Spleen (tissue), 11 donors: ENCODE measurements at regions not wholly inside any gene's neighbourhood (a gene's known extent, or its start where the extent isn't known, plus 50 kb on each side); places are given as distances from the start of the nearest gene placed in this dataset.

Experiments used
- DNase-seq: peaks from one replicate; pipeline ENCODE4 v3.0.0-alpha.2; 2020
- H3K27ac ChIP-seq, 8 donors: fragments of 200-600 bp; sonication (generic) in 7 of 8; 1 replicate in 4 of 8; 2 replicates in 4 of 8; pipeline versions ENCODE4 v1.5.0 to v1.8.0; 2016 to 2021; ENCODE audit warnings: inconsistent platforms in 4 of 8, mild to moderate bottlenecking in 4 of 8, moderate library complexity in 1 of 8
- H3K27me3 ChIP-seq, 7 donors: fragments of 200-600 bp; sonication (generic) in 6 of 7; replicated peaks in 1 of 7; 1 replicate in 4 of 7; 2 replicates in 3 of 7; pipeline versions ENCODE4 v1.5.0 to v1.8.0; 2016 to 2021; ENCODE audit warnings: inconsistent platforms in 3 of 7, mild to moderate bottlenecking in 1 of 7
- H3K36me3 ChIP-seq, 6 donors: fragments of 200-600 bp; sonication (generic) in 5 of 6; 1 replicate in 4 of 6; 2 replicates in 2 of 6; pipeline versions ENCODE4 v1.5.0 to v1.8.0; 2016 to 2021; ENCODE audit warnings: inconsistent platforms in 2 of 6
- H3K4me1 ChIP-seq, 6 donors: fragments of 200-600 bp; sonication (generic) in 5 of 6; 1 replicate in 3 of 6; 2 replicates in 3 of 6; pipeline versions ENCODE4 v1.5.0 to v1.8.0; 2016 to 2021; ENCODE audit warnings: inconsistent platforms in 3 of 6
- H3K4me3 ChIP-seq, 8 donors: fragments of 200-600 bp; sonication (generic) in 7 of 8; 1 replicate in 4 of 8; 2 replicates in 4 of 8; pipeline versions ENCODE4 v1.5.0 to v1.8.0; 2016 to 2021; ENCODE audit warnings: inconsistent platforms in 4 of 8, mild to moderate bottlenecking in 4 of 8, moderate library complexity in 2 of 8
- H3K9me3 ChIP-seq, 8 donors: fragments of 200-600 bp; sonication (generic) in 7 of 8; 1 replicate in 4 of 8; 2 replicates in 4 of 8; pipeline versions ENCODE4 v1.5.0 to v1.8.0; 2016 to 2021; ENCODE audit warnings: inconsistent platforms in 4 of 8
- CTCF ChIP-seq, 11 experiments: fragments of 200-600 bp in 7 of 11; fragments of 450-650 bp in 4 of 11; sonication (generic) in 4 of 11; IDR thresholded peaks in 8 of 11; conservative IDR thresholded peaks in 3 of 11; 1 replicate in 7 of 11; 2 replicates in 4 of 11; pipeline versions ENCODE4 v1.4.0 to v1.8.0; 2016 to 2021; ENCODE audit warnings: antibody characterized with exemption in 11 of 11, inconsistent platforms in 4 of 11, mild to moderate bottlenecking in 1 of 11
- POLR2A ChIP-seq, 3 donors: fragments of 450-650 bp; IDR thresholded peaks; one replicate each; pipeline ENCODE4 v1.5.1; 2017; ENCODE audit warnings: antibody characterized with exemption in 3 of 3, mild to moderate bottlenecking in 1 of 3
- POLR2AphosphoS5 ChIP-seq, 3 donors: sonication (generic); formaldehyde crosslinking; IDR thresholded peaks; one replicate each; pipeline ENCODE4 v1.5.1; 2017; ENCODE audit warnings: antibody characterized with exemption in 3 of 3
- WGBS, 5 donors: extraction: QIAGEN DNeasy Blood & Tissue Kit in 3 of 5; methylation state at CpG; one replicate each; pipeline versions ENCODE4 v1.1.5 to v1.1.7; 2013 to 2018; 5-methylcytosine and 5-hydroxymethylcytosine counted together
- intact Hi-C: fragments of 100-400 bp; cut with DNase I; formaldehyde crosslinking; loops from one replicate; pipeline ENCODE4 v1.15.0; 2023; ENCODE audit warnings: low total_unique reads
- donor health status: healthy with polysubstance abuse.
- donor health status: DM: no; HTN: no; CAD: no; lungs with moderate emphysema.
- donor health status: DM: no; HTN: no; CAD: no.
- donor health status: Bipolar disorder and iron deficiency.
- donor health status: healthy.
- donor health status: DM: no; HTN: no; CAD: no.
- donor health status: DM: yes; HTN: yes; CAD: no.

GRCh38 chr10:131674130-131674529 is 226.7 kb upstream of the PPP2R2D start:
- H3K36me3 ChIP-seq = no peaks in the 10 kb centered on the region
- no peak overlapping the region for H3K27ac ChIP-seq
- peaks cover 0 to 35% (median 15%) of the 10 kb centered on the region in 8 donors for H3K9me3 ChIP-seq
- H3K27me3 ChIP-seq = peaks cover 0 to 30% (median 0%) of the 10 kb centered on the region in 7 donors
- no peaks in the 10 kb centered on the region for H3K4me1 ChIP-seq
- intact Hi-C loops = no loop called here
- peak; percentile 55 for DNase-seq
- no peak overlapping the region for H3K4me3 ChIP-seq
- 82 to 97% (median 91%) methylated on average over 9 of the region's 9 CpGs for WGBS, 5 donors
- no peak for TF ChIP-seq CTCF (IDR thresholded peaks at IDR 0.05 in 8 of 11, conservative IDR thresholded peaks at IDR 0.05 in 3 of 11)
- TF ChIP-seq POLR2AphosphoS5 (IDR thresholded peaks at IDR 0.05) = no peak
- no peak for TF ChIP-seq POLR2A (IDR thresholded peaks at IDR 0.05)

- H3K4me3 ChIP-seq = no peak overlapping the region
- H3K27ac ChIP-seq = no peak overlapping the region
- DNase-seq = no peak
- H3K36me3 ChIP-seq = no peaks in the 10 kb centered on the region
- WGBS, 5 donors = 76 to 91% (median 86%) methylated on average over 12 to 13 of the region's 13 CpGs
- H3K4me1 ChIP-seq = no peaks in the 10 kb centered on the region
- H3K27me3 ChIP-seq = peaks cover 0 to 34% (median 0%) of the 10 kb centered on the region in 7 donors
- TF ChIP-seq POLR2A (IDR thresholded peaks at IDR 0.05) (no peak), CTCF (IDR thresholded peaks at IDR 0.05 in 8 of 11, conservative IDR thresholded peaks at IDR 0.05 in 3 of 11) (no peak), POLR2AphosphoS5 (IDR thresholded peaks at IDR 0.05) (no peak)
- peaks cover 0 to 35% (median 15%) of the 10 kb centered on the region in 8 donors for H3K9me3 ChIP-seq
- intact Hi-C loops = no loop called here
These were observed 225.7 kb upstream of the PPP2R2D start for GRCh38 chr10:131675104-131675503.

GRCh38 chr10:131676046-131676799 is 224.6 kb upstream of the PPP2R2D start:
- Histone ChIP-seq H3K4me3 (no peak overlapping the region), H3K4me1 (no peaks in the 10 kb centered on the region), H3K36me3 (no peaks in the 10 kb centered on the region), H3K27me3 (peaks cover 0 to 38% (median 0%) of the 10 kb centered on the region in 7 donors), H3K27ac (no peak overlapping the region), H3K9me3 (peaks cover 0 to 29% (median 15%) of the 10 kb centered on the region in 8 donors)
- intact Hi-C loops = no loop called here
- DNase-seq = peak; percentile 49
- WGBS, 5 donors = 77 to 85% (median 84%) methylated on average over 28 of the region's 28 CpGs
- TF ChIP-seq CTCF (IDR thresholded peaks at IDR 0.05 in 8 of 11, conservative IDR thresholded peaks at IDR 0.05 in 3 of 11) (no peak), POLR2AphosphoS5 (IDR thresholded peaks at IDR 0.05) (no peak), POLR2A (IDR thresholded peaks at IDR 0.05) (no peak)

- peaks cover 0 to 43% (median 0%) of the 10 kb centered on the region in 7 donors for H3K27me3 ChIP-seq
- H3K4me3 ChIP-seq = no peak overlapping the region
- H3K36me3 ChIP-seq = no peaks in the 10 kb centered on the region
- intact Hi-C loops = no loop called here
- WGBS, 5 donors = 29 to 35% (median 30%) methylated on average over 19 of the region's 19 CpGs
- no peaks in the 10 kb centered on the region for H3K4me1 ChIP-seq
- H3K9me3 ChIP-seq = peaks cover 0 to 22% (median 10%) of the 10 kb centered on the region in 8 donors
- H3K27ac ChIP-seq = no peak overlapping the region
- TF ChIP-seq CTCF (IDR thresholded peaks at IDR 0.05 in 8 of 11, conservative IDR thresholded peaks at IDR 0.05 in 3 of 11) (no peak), POLR2A (IDR thresholded peaks at IDR 0.05) (no peak), POLR2AphosphoS5 (IDR thresholded peaks at IDR 0.05) (no peak)
- no peak for DNase-seq
These were observed 223.9 kb upstream of the PPP2R2D start for GRCh38 chr10:131676800-131677421.
